Fibroblast of the aortic adventitia (primary cell): ENCODE measurements at regions not wholly inside any gene's neighbourhood (a gene's known extent, or its start where the extent isn't known, plus 50 kb on each side); places are given as distances from the start of the nearest gene placed in this dataset.
A peak's percentile ranks its signal among the peaks of the same experiment; 100 is the strongest.

ENCODE experiments used
- DNase-seq: peaks from one replicate; pipeline ENCODE4 v3.0.0-alpha.2; 2010; ENCODE audit warnings: low read depth
- H3K4me3 ChIP-seq: 2 replicates; pipeline ENCODE4 v1.5.1; 2011; ENCODE audit warnings: low read depth, mild to moderate bottlenecking, control low read depth, low read length, moderate library complexity
- TF ChIP-seq, protein P1 (sequence below): IDR thresholded peaks from 2 replicates; pipeline ENCODE4 v1.5.1; 2011; ENCODE audit warnings: mild to moderate bottlenecking, low read length, control low read depth, inconsistent platforms; ENCODE audit not compliant: insufficient read depth

DNA sequence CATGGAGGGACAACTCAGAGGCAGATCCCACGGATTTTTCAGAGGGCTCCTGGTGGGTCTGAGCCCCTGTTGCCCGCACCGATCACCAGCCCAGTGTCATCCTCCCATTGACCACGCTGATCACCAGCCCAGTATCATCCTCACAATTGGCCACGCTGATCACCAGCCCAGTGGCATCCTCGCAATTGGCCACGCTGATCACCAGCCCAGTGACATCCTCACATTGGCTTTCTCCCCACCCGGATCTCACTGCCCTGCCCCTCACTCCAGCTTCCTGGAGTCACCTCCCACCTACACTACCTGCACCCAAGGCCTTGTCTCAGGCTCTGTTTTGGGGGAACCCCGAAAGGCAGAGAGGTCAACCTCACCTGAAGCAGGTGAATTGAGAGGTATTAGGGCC lies 358.2 kb upstream of the TNRC6C start:
- DNase-seq = no peak
- no peak overlapping the region for H3K4me3 ChIP-seq
- TF ChIP-seq, protein P1, sequence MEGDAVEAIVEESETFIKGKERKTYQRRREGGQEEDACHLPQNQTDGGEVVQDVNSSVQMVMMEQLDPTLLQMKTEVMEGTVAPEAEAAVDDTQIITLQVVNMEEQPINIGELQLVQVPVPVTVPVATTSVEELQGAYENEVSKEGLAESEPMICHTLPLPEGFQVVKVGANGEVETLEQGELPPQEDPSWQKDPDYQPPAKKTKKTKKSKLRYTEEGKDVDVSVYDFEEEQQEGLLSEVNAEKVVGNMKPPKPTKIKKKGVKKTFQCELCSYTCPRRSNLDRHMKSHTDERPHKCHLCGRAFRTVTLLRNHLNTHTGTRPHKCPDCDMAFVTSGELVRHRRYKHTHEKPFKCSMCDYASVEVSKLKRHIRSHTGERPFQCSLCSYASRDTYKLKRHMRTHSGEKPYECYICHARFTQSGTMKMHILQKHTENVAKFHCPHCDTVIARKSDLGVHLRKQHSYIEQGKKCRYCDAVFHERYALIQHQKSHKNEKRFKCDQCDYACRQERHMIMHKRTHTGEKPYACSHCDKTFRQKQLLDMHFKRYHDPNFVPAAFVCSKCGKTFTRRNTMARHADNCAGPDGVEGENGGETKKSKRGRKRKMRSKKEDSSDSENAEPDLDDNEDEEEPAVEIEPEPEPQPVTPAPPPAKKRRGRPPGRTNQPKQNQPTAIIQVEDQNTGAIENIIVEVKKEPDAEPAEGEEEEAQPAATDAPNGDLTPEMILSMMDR = no peak

DNA sequence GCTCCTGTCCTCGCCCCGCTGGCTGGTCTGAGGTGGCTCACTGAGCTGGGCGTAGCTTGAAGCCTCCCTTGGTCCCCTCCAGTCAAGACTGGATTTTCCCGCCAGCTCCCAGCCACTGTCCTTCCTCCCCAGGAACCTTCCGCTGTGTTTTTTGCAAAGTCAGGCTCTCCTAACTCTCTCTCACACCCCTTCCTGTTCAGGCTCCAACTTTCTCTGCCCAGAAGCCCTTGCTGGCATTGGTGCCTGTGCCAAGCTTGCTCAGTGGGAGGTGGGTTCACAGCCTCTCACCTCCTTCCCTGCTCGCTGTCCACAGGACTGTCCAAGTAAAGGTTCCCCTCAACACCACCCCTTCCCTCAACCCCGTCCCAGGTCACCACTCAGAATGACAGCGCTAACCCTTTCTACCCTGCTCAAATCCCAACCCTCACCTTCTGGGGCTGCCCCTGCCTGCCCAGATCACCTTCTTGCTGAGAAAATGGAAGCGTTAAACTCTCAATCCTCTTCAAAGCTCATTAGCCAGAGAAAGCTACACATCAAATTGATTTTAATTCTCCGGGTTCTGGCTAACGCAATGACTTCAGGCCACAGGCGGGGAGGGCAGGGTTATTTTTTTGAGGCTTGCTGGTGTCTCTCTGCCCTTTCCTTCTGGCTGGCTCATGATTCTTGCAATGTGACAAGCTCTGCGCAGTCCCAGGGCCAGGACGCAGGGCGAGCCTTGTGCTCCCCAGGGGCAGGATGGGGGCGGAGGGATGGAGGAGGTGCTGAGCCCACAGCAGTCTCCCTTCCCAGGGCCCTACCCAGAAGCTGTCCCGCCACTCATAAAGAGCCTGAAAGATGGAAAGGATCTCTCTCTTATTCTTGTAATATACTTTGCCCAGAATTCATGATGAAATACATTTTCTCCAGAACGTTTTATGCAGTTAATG lies 357.2 kb upstream of the TNRC6C start:
- TF ChIP-seq, protein P1 = no peak
- no peak for DNase-seq
- H3K4me3 ChIP-seq = no peak overlapping the region

DNA sequence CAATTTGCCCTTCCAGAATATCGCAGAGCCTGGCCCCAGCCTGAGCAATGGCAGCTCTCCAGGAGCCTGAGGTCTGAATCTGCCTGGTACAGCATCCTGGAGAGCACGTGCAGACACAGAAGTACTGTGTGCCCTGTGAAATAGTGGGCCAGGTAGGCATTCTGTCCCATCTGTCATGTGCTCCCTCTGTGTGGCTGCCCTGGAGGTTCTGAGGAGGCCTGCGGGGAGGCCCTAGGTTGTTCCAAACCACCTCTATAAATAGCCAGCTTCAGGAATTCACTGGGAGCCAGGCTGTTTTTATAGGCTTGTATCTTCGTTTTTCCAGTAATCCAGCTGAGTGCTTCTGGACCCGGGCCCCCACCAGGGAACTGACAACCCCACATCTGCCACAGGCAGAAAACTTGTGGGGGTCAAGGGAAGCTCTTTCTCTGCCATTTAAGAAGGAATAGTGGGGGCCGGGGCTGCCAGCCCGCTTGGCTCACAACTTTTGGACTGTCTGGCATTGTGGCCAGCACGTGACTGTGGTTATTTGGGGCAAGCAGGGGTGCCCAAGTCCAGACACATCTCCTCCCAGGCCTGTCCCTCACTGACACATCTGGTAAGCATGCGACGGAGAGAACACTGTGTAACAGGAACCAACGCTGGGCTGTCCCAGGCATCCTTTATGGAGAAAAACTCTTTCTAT lies 356.3 kb upstream of the TNRC6C start:
- H3K4me3 ChIP-seq = no peak overlapping the region
- TF ChIP-seq, protein P1 = no peak
- peak; percentile 60 for DNase-seq

DNA sequence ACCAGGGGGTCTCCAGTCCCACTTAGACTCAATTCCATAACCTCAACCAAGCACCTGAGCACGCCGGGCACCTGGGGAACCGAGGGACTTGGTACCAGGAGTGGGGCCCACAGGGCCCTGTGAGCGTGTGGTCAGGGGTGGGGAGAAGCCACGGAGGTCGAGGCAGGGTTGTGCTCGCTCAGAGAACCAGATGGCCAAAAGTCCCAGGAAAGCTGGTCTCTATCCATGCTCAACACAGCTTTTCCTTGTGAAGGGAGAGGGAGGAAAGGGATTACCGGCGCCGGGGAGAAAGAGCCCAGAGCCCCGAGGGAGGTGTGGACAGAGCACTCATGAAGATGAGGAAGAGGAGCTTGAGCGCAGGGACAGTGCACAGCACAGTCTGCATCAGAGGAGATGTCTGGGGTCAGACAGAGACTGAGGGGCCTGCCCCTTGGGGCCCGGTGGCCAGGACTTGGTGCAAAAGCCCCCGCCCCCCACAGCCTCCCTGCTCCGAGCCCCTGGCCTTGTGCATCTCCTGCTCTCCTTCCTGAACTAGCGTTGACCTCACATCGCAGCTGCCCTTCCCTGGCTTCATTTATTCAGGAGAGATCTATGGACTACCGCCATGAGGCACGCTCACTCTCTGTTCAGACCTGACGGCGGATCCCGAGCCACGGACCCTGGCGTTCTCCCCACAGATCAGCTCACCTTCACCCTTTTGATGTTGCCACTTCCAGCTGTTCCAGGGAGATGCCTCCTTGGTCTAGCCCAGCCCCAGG lies 355.4 kb upstream of the TNRC6C start:
- no peak for DNase-seq
- H3K4me3 ChIP-seq = no peak overlapping the region
- TF ChIP-seq, protein P1 = no peak

DNA sequence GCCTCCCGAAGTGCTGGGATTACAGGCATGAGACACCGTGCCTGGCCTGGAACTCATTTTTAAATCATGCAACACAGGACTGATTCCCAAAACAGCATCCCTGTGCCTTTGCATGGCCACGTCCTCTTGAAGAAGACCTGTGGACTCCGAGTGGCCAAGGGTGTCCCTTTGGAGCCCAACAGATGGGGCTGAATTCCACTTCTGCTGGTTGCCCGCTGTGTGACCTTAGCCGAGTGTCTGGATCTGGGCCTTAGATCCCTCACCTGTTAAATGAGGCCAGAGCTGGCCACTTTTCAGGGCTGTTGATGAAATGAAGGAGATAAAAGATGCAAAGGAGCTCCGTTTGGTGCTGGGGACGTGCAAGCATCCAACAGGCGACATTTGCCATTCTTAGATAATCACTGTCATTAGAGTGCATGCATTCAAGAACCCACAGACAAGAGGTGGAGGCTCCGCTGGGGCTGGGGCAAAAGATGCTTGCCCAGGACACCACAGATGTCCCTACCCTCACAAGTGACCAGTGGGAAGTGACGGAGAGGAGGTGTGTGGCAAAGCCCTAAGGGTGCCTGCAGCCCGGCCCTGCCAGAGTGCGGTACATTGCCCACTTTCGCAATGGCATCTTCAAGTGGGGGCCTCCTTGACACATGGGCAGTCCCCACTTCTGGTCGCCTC lies 354.1 kb upstream of the TNRC6C start:
- no peak overlapping the region for H3K4me3 ChIP-seq
- TF ChIP-seq, protein P1 = no peak
- DNase-seq = no peak

DNA sequence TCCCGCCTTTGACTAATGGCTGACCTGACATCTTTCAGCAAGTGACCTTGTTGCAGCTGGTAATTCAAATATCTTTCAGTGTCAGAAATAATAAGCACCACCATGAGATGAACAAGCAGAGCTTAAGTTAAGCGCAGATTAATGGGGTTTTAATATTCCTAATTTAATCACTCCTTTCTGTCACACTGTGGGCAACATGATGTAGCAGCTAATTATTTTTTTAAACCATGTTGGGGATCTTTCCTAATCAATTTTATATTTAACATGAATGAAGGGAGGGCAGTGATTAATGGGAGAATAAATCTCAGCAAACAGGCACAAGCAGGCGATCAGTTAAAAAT lies 353.6 kb upstream of the TNRC6C start:
- no peak for DNase-seq
- H3K4me3 ChIP-seq = no peak overlapping the region
- TF ChIP-seq, protein P1 = no peak
